Renal pelvis (tissue), 1 donor: ENCODE measurements at regions not wholly inside any gene's neighbourhood (a gene's known extent, or its start where the extent isn't known, plus 50 kb on each side); places are given as distances from the start of the nearest gene placed in this dataset.

Experiments
- DNase-seq: peaks from one replicate; pipeline ENCODE4 v3.0.0-alpha.2; 2013

DNA sequence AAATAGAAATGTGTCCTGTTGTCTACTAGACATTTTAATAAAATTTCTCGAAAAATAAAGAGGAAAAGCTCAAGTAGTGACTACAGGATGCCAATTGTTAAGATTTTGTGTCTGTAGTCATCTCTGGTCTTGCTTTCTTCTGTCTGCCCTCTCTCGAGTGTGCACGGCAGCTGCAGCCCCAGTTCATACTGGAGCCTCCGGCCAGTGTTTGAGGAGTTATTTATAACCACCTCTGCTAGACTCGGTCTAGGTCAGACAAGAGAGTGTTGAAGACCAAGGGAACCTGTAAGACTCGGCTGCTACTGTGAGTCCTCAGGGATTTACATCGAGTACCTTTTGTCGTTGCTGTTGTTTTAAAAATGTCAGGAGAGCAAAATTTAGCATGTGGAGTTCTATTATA lies 810.1 kb upstream of the POU3F3 start:
- no peak for DNase-seq

DNA sequence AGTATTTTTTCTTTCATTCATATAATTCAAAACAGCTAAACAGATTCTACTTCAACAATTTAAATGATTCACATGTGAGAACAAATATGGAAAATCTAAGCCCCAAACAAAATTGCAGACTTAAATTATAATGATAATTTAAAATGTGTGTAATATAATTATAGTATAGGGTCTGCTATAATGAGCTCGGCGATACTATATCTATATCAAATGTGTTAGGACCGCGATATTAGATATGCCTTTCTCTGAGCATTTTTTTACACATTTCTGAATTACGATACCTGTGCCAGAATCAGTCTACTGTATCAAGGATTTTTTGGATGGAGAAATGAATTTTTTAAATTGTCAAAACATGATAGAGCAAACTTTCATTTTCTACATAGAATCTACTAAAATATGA lies 808.8 kb upstream of the POU3F3 start:
- DNase-seq = no peak

DNA sequence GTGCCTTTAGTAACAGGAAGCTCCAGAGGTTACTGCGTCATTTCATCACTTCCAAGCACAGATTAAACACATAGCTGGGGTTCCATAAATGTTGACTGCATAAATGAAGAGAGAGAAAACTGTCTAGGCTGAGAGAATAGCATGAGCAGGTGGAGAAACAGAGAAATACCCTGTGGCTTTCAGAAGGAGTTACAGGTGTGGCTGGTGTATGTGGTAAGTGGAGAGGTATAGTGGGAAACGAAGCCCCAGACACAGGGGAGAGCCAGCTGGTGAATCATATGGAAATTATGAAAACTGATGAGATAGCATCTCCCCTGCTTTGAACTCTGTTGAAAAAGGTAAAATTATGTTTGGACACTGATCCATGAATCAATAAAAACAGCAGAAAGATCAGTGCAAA lies 807.4 kb upstream of the POU3F3 start:
- DNase-seq = no peak

DNA sequence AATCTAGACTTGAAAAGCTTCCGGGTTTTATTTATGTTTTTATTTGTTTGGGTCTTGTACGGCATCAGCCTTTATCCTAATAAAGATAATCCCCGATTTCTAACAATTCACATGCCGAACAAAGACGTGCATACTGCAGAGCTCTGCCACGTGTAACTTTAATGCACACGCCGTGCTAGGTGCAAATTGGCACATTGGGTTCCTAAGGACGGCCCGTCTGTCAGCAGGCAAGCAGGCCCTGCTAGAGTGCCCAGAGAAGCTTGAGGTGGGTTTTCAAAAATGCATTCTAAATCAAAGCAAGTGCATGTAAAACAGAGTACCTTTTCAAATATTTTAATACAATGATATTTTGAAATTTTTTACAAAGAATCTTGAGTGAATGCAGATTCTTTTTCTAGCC lies 806.4 kb upstream of the POU3F3 start:
- DNase-seq = no peak

DNA sequence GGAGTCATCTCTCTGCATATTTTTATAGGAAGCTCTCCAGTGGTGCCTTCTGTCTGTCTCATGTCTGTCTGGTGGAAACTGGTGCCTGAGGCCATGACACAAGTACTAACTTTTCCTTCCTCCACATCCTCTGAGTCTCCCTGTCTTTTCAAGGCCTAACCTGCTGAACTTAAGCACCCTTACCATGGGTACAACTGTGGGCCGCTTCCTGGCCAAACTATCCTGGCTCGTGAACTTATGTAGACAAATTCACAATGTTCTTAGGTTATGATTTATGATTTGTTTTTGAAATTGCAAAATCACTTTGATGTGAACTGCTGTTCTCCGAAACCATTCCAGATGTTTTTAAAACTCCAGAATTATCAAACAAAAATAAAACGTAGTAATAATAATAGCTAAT lies 804.5 kb upstream of the POU3F3 start:
- DNase-seq = no peak

DNA sequence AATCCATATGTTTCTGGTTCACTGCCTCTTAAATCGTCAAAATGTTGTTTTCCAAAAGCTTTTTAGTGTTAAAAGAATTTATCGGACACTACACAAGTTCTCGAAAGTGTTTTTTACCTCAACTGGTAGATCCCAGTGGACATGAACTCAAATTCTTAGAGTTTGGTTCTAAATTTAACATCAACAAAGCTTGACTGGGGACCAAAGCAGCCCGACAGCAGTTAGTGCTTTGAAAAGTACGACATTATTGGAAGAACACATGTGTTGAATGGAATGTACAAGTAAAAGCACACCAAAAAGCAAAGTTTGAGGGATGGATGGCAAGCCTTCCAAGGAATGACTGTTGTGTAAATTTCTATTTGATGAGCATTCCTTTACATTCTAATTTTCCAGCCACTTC lies 803.9 kb upstream of the POU3F3 start:
- DNase-seq = no peak

DNA sequence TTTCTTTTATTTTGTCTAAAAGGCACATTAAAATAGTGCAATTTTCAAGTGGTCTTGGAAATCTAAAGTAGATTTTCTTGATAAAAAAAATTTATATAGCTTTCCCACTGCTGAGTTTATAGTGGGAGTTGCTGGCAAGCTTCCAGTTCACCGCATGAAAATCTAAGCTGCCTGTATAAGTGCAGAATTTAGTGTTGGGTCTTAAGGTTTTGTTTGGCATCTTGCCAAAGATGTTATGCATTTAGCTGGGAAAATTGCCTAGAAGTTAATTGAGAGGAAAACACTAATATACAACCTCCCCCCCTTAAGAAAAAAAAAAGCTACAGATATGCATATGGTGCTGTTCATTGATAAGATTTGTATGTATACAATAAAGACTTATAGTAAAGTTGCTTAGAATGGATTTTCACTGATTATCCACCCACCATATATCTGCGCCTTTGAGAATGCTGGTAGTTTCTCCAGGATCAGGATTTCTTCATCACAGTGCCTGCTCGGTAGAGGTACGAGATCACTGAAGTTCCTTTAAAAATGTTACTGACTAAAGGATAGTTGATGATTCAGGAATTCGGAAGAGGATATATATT lies 803.2 kb upstream of the POU3F3 start:
- DNase-seq = peak; percentile 52

DNA sequence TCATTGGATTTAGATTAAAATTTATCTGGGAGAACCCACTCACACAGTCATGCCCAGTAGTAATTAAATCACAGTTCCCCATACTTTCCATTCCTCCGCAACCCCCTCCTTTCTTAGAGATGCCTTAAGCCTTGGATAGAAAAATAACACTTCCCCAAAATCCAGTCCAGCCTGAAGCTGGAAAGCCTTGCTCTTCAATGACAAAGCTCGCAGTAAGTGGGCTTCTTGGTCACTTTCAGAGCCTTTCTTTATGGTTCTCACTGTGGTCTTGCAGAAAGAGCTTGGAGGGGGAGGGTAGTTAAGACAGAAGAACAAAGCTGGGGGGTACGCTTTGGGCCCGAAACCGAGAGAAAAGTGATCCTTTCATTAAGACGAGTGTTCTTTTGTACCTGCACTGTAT lies 802.1 kb upstream of the POU3F3 start:
- DNase-seq = no peak

DNA sequence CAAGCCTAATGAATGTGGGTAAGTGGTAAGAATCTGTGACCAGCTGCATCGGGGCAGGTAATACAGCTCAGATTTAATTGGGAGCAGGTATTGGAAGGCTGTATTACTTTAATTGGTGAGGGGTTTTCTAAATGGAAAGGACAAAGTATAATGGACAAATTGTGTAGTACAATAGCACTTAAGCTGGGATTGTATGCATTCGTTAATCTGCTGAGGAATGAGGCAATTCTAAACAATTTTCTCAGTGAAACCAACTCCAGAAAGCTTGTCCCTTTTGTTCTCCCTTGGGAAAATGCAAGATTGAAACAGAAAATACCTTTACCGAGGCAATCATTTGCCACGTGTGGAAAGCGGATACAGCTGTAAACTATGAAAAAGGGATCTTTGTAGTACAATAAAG lies 801.6 kb upstream of the POU3F3 start:
- no peak for DNase-seq

DNA sequence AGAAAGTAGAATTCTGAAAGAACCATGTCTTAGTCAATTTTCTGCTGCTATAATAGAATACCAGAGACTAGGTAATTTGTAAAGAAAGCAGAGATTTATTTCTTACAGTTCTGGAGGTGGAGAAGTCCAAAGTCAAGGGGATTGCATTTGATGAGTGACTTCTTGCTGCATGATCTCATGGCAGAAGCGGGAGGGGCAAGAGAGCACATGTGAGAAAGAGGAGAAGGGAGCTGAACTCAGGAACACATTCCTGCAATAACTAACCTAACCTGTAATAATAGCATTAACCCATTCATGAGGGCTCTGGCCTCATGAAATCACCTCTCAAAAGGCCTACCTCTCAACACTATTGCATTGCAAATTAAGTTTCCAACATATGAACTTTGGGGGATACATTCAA lies 797.5 kb upstream of the POU3F3 start:
- no peak for DNase-seq

DNA sequence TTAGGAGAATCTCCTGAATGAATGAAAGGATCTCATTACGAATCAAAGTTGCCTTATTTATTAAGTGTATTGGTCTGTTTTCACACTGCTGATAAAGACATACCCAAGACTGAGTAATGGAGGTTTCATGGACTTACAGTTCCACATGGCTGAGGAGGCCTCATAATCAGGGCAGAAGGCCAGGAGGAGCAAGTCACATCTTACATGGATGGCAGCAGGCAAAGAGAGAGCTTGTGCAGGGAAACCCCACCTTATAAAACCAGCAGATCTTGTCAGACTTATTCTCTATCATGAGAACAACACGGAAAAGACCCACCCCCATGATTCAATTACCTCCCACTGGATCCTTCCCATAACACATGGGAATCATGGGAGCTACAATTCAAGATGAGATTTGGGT lies 785.2 kb upstream of the POU3F3 start:
- no peak for DNase-seq

DNA sequence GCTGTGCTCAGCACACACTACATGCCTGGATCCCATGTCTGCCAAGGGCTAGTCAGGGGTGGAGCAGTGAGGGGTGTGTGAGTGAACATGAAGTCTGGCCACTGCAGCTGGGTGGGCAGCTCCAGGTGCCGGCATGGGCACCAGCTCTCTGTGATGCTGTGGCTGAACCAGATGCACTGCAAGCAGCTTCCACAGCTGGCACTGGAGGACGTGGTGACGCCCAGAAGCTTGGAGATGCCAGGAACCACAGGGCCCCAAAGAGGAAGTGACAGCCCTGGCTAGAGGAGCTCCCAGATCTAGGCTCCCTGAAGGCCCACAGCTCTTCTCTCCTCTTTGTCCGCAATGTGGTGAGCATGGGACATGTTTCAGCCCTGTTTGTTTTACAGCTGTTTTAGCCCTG lies 776.3 kb upstream of the POU3F3 start:
- DNase-seq = no peak

DNA sequence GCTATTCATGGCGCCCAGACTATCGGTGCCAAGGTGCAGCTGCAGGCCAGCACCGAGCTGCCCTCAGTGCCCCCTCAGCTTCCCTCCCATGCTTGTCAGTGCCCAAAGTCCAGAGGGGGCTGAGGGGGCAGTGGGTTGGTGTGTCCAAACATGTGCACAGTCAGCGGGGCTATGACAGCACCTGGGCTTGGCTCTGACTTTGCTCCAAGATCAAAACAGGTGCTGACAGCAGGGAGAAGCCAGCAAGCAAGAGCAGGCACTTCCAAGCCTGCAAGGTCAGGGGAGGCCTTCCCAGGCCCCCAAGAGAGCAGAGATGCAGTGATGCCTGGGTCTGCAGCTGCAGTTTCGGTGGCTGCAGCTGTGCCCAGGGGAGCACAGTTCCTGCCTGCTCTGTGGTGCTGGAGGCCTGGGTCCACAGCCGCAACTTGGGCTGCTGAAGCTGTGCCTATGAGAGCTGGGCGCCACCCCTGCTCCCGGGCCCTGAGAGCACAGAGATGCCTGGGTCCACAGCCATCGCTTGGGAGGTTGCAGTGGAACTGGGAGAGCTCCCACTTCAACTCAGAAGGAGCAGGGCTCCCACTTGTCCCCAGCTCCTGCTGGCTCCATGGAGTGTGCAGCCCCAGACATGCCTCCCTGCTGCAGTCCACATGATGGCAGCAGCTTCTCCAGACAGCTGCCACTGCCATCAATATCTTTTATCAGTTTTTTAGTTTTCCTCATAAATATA lies 775.3 kb upstream of the POU3F3 start:
- DNase-seq = no peak

DNA sequence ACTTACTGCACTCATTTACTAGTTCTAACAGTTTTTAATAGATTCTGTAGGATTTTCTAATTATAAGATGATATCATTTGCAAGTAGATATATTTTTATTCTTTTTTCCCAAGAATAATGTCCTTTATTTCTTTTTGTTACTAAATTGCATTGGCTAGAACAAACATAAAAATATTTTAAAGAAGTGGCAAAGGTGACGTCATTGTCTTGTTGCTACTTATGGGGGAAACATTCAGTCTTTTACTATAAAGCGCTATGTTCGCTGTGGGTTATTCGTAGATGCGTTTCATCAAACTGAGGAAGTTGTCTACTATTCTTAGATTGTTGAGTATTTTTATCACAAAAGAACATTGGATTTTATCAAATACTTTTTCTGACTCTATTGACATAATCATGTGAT lies 765.2 kb upstream of the POU3F3 start:
- no peak for DNase-seq

DNA sequence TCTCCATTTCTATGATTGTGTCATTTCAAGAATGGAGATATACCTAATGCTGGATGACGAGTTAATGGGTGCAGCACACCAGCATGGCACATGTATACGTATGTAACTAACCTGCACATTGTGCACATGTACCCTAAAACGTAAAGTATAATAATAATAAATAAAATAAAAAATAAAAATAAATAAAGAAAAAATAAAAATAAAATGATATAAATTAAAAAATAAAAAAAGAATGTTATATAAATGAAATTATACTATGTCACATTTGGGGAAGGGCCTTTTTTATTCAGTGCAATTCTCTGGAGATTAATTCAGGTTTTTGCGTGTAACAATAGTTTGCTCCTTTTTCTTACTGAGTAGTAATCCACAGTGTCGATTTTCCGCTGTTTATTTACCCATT lies 763.5 kb upstream of the POU3F3 start:
- DNase-seq = no peak

DNA sequence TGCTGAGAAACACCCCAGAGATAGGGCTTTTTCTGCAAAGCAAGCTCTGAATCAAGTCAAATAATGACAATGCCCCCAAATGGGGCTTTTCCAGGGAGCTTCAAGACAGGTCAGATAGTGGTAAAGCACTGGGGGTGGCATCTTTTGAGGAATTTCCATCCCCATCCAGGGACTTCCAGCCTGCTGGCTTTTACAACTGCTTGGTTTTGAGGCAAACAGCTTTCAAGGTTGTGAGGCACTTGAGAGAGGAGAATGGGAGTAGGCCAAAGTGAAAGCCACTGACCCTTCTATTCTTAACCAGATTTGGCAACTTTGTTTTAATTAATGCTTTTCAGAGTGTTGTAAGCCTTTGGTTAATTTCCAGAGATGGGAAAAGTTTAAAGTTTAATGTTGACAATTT lies 762.0 kb upstream of the POU3F3 start:
- no peak for DNase-seq

DNA sequence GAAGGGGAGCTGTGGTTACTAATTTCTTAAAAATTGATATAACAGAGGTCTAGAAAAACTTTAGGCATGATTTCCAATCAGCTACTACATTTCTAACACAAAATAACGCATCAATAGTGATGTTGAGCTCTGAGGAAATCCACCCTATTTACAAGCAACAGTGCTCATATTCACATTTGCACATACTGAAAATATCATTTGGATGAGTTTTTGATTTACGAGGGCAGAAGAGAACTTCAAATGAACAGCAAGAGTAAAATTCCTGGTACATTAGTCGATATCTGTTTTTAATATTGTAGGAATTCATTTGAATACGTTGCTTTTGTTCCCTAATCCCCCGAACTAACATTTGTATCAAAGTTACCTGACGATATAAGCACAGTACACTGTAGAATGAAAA lies 761.0 kb upstream of the POU3F3 start:
- no peak for DNase-seq

DNA sequence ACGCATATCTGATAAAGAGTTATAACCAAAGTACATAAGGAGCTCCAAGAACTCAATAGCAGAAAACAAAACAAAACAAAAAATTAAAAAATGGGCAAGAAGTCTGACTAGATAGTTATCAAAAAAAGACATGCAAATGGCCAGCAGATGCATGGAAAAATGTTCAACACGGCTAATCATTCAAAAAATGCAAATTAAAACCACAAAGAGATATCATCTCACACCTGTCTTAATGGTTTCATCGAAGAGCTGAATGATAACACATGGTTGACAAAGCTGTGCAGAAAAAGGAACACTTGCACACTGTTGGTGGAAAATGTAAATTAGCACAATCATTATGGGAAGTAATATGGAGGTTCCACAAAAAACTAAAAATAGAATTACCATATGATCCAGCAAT lies 751.3 kb upstream of the POU3F3 start:
- no peak for DNase-seq

DNA sequence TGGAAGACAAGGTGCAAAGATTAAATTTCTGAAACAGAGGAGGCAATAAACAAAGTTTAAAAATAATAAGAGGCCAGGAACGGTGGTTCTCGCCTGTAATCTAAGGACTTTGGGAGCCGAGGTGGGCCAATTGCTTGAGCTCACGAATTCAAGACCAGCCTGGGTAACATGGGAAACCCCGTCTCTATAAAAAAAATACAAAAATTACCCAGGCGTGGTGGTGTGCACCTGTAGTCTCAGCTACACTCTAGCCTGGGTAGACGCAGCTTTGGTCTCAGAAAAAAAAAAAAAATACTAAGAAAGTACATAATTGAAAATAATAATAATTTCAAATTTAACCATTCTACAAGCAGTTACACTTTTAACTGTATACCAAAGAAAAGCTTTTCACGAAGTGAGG lies 744.6 kb upstream of the POU3F3 start:
- no peak for DNase-seq

DNA sequence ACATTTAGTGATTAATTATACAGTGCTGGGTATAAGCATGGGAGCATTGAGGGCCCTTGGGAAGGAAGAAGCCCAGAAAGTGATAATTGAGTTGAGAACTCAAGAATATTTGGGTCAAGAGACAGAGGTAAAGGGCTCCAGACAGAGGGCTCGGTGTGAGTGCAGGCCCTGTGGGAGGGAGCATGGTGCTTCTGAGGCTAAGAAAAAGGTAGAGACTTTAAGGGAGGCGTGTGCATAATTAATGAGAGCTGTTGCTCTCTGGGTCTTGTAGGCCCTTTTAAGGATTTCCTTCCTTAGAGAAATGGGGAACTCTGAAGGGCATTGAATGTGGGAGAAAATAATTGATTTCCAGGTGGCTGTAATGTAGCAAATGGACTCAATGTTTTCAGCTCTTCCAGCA lies 735.0 kb upstream of the POU3F3 start:
- no peak for DNase-seq

DNA sequence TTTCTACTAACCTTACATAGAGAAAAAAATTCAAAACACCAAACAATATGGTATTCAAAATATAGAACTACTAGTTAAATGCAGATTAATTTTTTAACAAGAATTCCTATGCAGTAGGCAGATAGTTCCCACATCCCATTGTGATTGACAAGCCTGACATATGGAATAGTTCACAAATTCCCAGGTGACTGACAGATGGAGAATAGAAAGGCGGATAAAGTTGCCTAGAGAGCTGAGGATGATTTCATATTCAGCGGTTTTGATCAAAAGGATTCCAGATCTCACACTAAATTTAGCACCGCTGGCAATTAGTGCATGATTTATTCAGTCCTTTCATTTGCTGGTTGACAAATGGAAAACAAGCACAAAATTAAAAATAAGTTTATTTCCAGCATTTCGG lies 733.7 kb upstream of the POU3F3 start:
- no peak for DNase-seq

DNA sequence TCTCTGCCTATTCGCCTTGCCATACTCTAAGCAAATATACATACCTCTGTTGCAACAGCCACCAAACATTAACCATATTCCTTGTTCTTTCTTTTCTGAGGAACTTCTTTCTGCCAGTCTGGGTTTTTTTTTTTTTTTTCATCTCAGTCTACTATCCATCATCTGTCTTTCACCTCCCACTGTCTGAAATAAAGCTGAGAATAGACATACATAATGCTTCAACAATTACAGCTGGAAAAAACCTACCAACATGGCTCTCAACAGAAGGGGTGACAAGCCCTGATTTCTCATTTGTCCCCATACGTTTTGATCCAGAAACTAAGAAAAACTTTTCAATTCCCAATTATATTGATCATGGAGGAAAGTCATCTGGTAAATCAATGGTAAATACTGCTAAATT lies 728.8 kb upstream of the POU3F3 start:
- DNase-seq = no peak

DNA sequence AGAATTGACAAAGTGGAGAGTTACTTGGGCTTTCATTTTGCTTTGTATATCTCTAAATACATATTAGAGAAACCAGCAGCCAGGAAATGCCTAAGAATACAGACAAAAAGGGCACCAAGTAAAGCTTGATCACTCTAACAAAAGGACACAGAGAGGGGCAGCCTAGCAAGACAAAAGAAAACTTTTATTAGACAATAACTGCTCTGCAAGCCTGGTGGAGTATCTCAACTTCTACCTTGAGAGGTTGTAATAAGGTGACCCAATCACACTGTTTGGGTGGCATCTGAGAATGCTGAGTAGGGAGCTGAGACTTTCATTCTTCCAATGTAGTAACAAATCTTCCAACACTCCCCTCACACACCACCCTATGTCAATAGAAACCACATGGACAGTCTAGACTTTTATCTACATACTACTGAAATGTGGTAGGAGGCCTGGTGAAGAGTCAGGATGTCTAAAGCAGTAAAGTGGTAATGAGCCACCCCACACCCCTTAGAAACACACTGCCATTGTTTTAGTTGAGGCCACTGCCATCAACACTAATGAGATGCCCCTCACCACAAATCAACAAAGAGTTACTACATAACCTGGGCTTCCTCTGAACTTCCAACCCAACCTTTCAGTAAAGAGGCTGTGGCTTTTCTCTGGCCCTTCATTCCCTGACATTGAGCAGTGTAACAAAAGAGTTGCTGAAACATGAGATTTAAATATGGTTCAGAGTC lies 726.7 kb upstream of the POU3F3 start:
- no peak for DNase-seq

DNA sequence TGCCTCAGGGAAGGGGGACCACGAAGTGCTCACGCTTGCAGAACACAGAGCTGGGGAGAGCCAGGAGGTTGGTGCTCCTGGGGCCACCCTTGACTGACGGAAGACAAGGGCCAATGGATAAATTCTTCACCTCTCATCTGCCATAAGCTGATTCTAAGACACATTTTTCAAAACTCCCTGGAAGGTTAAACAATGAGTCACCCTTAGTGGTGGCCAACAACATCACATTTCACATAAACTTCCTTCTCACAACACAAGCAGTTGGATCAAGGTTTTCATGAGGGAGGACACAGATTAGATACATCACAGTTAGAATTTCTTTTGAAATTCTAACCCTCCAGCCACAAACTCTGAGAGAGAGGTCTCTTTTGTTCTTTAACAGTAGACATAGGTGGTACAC lies 713.6 kb upstream of the POU3F3 start:
- DNase-seq = no peak
